HL-60 (cell line): ENCODE measurements at regions not wholly inside any gene's neighbourhood (a gene's known extent, or its start where the extent isn't known, plus 50 kb on each side); places are given as distances from the start of the nearest gene placed in this dataset.

ENCODE experiments used
- CTCF ChIP-seq: IDR thresholded peaks from one replicate; pipeline ENCODE4 v1.5.1; 2011; ENCODE audit warnings: low read length, control low read depth, inconsistent platforms; ENCODE audit not compliant: insufficient read depth
- POLR2AphosphoS5 ChIP-seq: IDR thresholded peaks from 2 replicates; pipeline ENCODE4 v1.6.1; 2012; ENCODE audit warnings: low read depth
- REST ChIP-seq: IDR thresholded peaks from 2 replicates; pipeline ENCODE4 v1.6.1; 2012; ENCODE audit warnings: low read depth; ENCODE audit not compliant: insufficient replicate concordance

DNA sequence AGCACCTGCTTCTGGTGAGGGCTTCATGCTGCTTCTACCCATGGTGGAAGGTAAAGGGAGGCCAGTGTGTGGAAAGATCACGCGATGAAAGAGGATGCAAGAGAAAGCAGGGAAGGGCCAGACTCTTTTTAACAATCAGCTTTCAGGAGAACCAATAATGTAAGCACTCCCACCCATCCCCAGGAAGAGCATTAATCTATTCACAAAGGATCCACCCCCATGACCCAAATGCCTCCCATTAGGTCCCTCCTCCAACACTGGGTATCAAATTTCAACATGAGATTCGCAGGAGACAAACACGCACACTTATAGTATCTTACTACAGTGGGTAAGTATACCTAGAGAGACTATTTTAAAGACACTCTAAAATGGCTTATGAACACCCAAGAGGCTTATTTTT, 80.5 kb upstream of the TMCC3 start:
- TF ChIP-seq POLR2AphosphoS5 (no peak), CTCF (no peak), REST (no peak)
